ENCODE measurements at regions not wholly inside any gene's neighbourhood (a gene's known extent, or its start where the extent isn't known, plus 50 kb on each side); places are given as distances from the start of the nearest gene placed in this dataset.

DNA sequence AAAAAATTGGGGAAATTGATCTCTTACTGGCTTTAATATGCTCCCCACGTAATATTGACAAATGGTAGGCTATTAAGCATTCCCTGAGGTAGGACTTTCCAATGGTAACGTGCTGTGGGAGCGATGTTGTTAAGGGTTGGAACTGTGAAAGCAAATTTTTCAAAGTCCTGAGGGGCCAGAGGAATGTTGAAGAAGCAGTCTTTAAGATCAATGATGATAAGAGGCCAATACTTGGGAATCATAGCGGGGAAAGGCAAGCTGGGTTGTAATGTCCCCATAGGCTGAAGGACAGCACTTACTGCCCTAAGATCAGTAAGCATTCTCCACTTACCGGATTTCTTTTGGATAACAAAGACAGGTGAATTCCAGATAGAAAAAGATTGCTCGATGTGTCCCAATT is 69.6 kb upstream of the ARL4D start (continued):
- TF ChIP-seq, protein P1, sequence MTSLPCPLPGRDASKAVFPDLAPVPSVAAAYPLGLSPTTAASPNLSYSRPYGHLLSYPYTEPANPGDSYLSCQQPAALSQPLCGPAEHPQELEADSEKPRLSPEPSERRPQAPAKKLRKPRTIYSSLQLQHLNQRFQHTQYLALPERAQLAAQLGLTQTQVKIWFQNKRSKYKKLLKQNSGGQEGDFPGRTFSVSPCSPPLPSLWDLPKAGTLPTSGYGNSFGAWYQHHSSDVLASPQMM (CRISPR knock-in tag; IDR thresholded peaks at IDR 0.05), result no peak
- no peak for TF ChIP-seq RAD21 (CRISPR knock-in tag; conservative IDR thresholded peaks at IDR 0.05 in 1 of 2, IDR thresholded peaks at IDR 0.05 in 1 of 2)

DNA sequence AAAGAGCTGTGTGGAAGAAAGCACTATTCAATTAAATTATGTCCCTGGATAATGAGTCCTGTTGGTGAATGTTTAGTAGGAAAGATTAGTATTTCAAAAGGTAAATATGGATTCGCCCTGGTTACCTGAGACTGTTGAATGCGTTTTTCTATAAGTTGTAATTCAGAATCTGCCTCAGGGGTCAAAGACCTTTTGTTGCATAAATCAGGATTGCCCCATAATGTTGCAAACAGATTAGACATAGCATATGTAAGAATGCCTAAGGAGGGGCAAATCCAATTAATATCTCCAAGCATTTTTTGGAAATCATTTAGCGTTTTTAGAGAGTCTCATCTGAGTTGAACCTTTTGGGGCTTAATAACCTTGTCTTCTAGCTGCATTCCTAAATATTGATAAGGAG is 70.1 kb upstream of the ARL4D start:
- Histone ChIP-seq H3K9ac (ENCODE audit: insufficient read depth in 1 of 2, low read depth in 2 of 2, low read length in 2 of 2) (no peak overlapping the region), H3K27me3 (ENCODE audit: control insufficient read depth in 2 of 2, insufficient read depth in 2 of 2, low read length in 2 of 2) (no peaks in the 10 kb centered on the region; a peak in 1 of 5 replicates), H4K20me1 (replicated peaks; ENCODE audit: control insufficient read depth, insufficient read depth, low read length) (no peaks in the 10 kb centered on the region), H3K4me1 (replicated peaks in 1 of 2; ENCODE audit: control insufficient read depth in 2 of 2, insufficient read depth in 2 of 2, low read length in 2 of 2) (no peaks in the 10 kb centered on the region), H3K27ac (ENCODE audit: extremely low read depth, low read depth, low read length) (no peak overlapping the region), H3K9me1 (ENCODE audit: control insufficient read depth, insufficient read depth, low read length) (no peaks in the 10 kb centered on the region), H3K79me2 (ENCODE audit: control insufficient read depth, insufficient read depth, low read length) (no peaks in the 10 kb centered on the region), H3K36me3 (ENCODE audit: control insufficient read depth, insufficient read depth, low read length) (no peaks in the 10 kb centered on the region), H3K4me2 (ENCODE audit: insufficient read depth, low read length) (no peak overlapping the region), H3K9me3 (replicated peaks; ENCODE audit: control insufficient read depth, insufficient read depth, low read depth, low read length) (no peaks in the 10 kb centered on the region), H2AFZ (ENCODE audit: low read depth, low read length) (no peak overlapping the region), H3K4me3 (no peak overlapping the region)
- 3% methylated on average over 3 of the region's 3 CpGs for WGBS (ENCODE audit: insufficient coverage, low coverage, missing lambda C conversion rate)
- ChIA-PET CTCF (ENCODE audit: low intra/inter-chr PET ratio) (no interaction called here), POLR2A (interaction anchor here (1.3 kb wide), 1 partner anchor 39 kb away, joined by 3 read pairs; no protein-coding TSS in a partner anchor)
- no peak for ATAC-seq
- intact Hi-C loops (cut with micrococcal nuclease) (no loop called here), in situ Hi-C loops (cut with MboI) (loop anchor here (5.0 kb wide), 1 partner anchor 76 kb away; no protein-coding TSS in a partner anchor)
- no peak for FAIRE-seq
- no peak for DNase-seq (ENCODE audit: extremely low read depth in 1 of 4, low spot score in 3 of 4)
- no TSS peak for BruUV-seq (replicated peaks)
- TF ChIP-seq SMARCB1 (IDR thresholded peaks at IDR 0.05; ENCODE audit: insufficient read length, low read depth) (no peak), NCOA1 (IDR thresholded peaks at IDR 0.05; ENCODE audit: low read depth) (no peak), ZNF589 (CRISPR knock-in tag; IDR thresholded peaks at IDR 0.05; ENCODE audit: low read depth) (no peak), FOXA3 (CRISPR knock-in tag; conservative IDR thresholded peaks at IDR 0.05 in 1 of 2, IDR thresholded peaks at IDR 0.05 in 1 of 2) (no peak), HSF4 (CRISPR knock-in tag; IDR thresholded peaks at IDR 0.05; ENCODE audit: borderline replicate concordance) (no peak), RBM39 (optimal IDR thresholded peaks at IDR 0.05; ENCODE audit: low read depth, low read length) (no peak), ZEB2 (IDR thresholded peaks at IDR 0.05) (no peak), NR2C2 (CRISPR knock-in tag; IDR thresholded peaks at IDR 0.05) (no peak), NR2C2 (tag; IDR thresholded peaks at IDR 0.05) (no peak), HNRNPL (IDR thresholded peaks at IDR 0.05; ENCODE audit: low read depth, low read length) (no peak), ZNF780A (CRISPR knock-in tag; IDR thresholded peaks at IDR 0.05) (no peak), ZNF239 (CRISPR knock-in tag; IDR thresholded peaks at IDR 0.05) (no peak), SRF (CRISPR knock-in tag; IDR thresholded peaks at IDR 0.05) (no peak), XRCC3 (IDR thresholded peaks at IDR 0.05) (no peak), ZNF668 (CRISPR knock-in tag; IDR thresholded peaks at IDR 0.05) (no peak), MAFF (IDR thresholded peaks at IDR 0.05; ENCODE audit: low read length) (no peak)
- TF ChIP-seq, protein P2, sequence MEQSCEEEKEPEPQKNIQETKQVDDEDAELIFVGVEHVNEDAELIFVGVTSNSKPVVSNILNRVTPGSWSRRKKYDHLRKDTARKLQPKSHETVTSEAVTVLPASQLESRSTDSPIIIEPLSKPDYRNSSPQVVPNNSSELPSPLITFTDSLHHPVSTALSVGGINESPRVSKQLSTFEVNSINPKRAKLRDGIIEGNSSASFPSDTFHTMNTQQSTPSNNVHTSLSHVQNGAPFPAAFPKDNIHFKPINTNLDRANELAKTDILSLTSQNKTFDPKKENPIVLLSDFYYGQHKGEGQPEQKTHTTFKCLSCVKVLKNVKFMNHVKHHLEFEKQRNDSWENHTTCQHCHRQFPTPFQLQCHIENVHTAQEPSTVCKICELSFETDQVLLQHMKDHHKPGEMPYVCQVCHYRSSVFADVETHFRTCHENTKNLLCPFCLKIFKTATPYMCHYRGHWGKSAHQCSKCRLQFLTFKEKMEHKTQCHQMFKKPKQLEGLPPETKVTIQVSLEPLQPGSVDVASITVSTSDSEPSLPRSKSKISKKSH (CRISPR knock-in tag; IDR thresholded peaks at IDR 0.05), result no peak
- TF ChIP-seq, protein P3, sequence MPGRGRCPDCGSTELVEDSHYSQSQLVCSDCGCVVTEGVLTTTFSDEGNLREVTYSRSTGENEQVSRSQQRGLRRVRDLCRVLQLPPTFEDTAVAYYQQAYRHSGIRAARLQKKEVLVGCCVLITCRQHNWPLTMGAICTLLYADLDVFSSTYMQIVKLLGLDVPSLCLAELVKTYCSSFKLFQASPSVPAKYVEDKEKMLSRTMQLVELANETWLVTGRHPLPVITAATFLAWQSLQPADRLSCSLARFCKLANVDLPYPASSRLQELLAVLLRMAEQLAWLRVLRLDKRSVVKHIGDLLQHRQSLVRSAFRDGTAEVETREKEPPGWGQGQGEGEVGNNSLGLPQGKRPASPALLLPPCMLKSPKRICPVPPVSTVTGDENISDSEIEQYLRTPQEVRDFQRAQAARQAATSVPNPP (IDR thresholded peaks at IDR 0.05; ENCODE audit: borderline replicate concordance, insufficient read depth, insufficient read length), result no peak
